ENCODE measurements at regions not wholly inside any gene's neighbourhood (a gene's known extent, or its start where the extent isn't known, plus 50 kb on each side); places are given as distances from the start of the nearest gene placed in this dataset.

DNA sequence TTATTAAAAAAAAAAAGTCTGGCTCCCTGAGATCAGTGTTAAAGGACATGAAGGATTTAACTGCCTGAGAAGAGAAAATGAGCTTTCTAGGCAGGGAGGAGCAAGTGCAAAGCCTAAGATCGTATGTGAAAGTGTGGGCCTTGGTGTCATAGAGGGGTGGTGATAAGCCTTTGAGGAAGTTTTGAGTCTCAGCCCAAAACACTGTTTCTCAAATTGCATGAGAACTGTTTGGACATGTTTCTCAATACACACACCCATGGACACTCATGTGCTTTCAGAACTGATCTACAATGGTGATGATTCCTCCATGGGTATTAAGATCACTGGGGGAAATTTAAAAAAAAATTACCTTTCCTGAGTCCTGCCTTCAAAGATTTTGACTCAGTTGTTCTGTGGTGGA lies 336.7 kb upstream of the RND3 start:
- no peak for TF ChIP-seq EZH2 (IDR thresholded peaks at IDR 0.05; ENCODE audit: low read depth)
- TF ChIP-seq, protein P1, sequence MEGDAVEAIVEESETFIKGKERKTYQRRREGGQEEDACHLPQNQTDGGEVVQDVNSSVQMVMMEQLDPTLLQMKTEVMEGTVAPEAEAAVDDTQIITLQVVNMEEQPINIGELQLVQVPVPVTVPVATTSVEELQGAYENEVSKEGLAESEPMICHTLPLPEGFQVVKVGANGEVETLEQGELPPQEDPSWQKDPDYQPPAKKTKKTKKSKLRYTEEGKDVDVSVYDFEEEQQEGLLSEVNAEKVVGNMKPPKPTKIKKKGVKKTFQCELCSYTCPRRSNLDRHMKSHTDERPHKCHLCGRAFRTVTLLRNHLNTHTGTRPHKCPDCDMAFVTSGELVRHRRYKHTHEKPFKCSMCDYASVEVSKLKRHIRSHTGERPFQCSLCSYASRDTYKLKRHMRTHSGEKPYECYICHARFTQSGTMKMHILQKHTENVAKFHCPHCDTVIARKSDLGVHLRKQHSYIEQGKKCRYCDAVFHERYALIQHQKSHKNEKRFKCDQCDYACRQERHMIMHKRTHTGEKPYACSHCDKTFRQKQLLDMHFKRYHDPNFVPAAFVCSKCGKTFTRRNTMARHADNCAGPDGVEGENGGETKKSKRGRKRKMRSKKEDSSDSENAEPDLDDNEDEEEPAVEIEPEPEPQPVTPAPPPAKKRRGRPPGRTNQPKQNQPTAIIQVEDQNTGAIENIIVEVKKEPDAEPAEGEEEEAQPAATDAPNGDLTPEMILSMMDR (conservative IDR thresholded peaks at IDR 0.05) = no peak

All from PC-9 (cell line).